GM21717 (cell line): ENCODE measurements at regions not wholly inside any gene's neighbourhood (a gene's known extent, or its start where the extent isn't known, plus 50 kb on each side); places are given as distances from the start of the nearest gene placed in this dataset.
"Not testable (repeated sequence)": the region's sequence is repeated elsewhere in the genome, so short reads cannot be mapped to it uniquely, and the experiment has no call there.

Experiments used
- ATAC-seq: cut with Tn5 transposase; IDR thresholded peaks from one replicate; pipeline ENCODE4 v1.9.1; 2021; ENCODE audit warnings: mild to moderate bottlenecking, moderate library complexity; ENCODE audit not compliant: unreplicated experiment

DNA sequence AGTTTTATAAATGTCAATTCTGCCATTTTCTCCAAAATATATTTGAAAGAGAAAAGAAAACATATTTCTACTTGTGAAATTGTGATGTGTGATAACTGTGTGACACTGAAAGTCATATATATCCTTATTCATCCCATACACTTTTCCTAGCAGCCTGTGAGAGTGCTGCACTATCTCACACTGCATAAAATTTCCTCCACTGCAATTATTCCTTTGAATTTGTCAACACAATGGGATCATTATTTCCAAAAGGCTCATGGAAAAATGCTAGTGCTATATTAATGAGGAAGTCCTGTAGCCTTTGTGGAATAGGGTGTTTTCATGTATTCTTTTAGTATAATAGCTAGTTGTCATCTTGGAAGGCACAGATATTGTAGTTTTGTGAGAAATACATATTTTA lies 504.1 kb downstream of the RPL10L start:
- ATAC-seq, result no peak

DNA sequence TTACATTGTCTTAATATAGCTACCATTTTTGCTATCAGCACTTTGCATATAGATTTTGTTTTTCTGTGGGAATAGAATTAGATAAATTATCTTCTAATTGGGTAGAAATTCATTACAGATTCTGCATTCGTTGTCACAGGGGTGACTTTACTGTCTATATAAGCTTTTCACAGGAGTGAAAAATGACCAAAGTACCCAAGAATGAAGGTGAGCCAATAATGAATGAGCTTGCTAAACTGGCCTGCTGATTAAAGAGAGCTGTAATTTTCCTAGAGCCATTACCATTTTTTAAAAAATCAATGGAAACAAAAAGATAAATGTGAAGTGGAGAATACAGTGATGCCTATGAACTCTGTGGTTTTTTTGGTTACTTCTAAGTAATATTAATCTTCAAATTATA lies 504.6 kb downstream of the RPL10L start:
- ATAC-seq, result no peak

DNA sequence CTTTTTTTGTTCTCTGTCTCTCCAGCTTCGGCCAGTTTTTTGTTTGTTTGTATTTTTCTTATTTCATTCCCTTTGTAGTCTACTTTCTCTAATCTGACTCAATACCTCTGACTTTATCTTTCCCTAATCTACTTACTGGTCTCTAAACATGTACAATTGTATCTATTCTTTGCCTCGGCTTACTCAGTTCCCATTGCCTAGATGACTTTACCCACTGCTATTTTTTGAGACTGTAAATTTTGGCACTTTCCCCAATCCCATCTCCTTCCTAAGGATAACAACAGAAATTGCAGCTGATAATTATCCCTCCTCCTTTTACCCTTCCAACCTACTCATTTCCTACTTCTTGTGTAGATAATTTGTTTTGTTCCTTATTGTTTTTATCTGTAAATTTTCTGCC lies 511.1 kb downstream of the RPL10L start:
- ATAC-seq, result no peak

DNA sequence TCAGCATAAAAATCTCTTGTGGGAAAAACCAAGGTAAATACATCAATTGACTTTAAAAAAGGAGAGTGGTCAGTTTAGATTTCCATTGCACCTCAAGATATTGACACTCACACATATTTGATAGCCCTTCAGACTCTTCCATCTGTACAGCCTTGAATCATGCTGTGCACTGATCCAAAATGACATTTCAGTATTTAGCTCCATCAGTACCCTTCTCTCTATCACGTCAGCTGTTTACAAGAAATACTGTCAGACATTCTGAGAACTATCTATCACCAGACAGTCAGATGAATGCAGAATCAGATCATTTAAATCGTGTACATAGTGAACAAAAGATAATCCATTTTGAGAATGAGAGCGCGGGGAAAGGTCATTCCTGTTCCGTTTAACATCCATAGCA lies 511.9 kb downstream of the RPL10L start:
- ATAC-seq, result no peak

DNA sequence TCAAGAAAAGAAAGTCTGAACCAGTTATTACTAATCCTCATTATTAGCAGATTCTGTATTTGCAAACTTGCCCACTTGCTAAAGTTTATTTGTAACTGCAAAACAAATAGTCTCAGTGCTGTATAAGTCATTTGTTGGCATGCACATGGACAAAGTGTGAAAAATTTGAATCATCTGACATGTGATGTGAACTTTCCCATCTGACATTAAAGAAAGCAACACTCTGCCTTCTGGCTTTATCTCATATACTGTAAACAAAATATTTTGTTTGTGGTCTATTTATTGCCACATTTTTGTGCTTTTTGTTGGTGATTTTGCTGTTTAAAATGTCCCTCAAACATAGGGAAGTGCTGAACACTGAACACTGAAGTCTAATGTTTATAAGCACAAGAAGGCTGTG lies 513.8 kb downstream of the RPL10L start:
- ATAC-seq, result no peak

DNA sequence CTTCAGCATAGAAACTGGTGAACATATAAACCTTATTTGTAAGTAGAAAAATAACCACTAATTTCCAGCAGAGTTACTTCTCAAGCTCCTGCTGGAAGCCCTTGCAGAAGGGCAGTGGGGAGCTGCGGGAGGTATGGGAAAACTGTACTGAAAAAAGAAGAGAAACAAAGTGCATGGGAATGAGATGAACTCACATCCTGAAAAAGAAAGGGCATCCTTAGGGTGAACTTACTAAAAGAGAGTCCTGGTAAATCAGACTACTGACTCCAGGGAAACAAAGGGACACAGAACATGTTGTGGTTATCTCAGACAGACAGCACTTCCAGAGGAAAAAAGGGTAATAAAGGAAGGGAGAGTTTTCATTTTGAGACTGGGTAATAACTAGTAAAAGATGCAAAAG lies 515.1 kb downstream of the RPL10L start:
- ATAC-seq, result no peak

DNA sequence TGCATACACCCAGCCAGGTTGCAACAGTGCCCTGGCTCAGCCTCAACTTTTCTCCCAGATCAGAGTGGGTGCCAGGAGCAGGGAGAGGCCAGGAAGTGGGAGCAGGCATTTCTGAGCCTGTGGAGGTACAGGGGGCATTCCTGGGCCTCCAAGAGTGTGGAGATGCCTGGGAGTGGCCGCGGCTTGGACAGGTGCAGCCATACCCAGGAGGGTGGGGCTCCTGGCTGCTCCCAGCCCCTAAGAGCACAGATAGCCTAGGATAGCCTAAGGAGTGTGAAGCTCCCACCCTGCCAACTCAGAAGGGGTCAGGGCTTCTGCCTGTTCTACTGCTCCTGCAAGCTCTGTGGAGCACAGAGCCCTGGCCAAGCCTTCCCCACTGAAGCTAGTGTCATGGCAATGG lies 543.4 kb downstream of the RPL10L start:
- no peak for ATAC-seq

DNA sequence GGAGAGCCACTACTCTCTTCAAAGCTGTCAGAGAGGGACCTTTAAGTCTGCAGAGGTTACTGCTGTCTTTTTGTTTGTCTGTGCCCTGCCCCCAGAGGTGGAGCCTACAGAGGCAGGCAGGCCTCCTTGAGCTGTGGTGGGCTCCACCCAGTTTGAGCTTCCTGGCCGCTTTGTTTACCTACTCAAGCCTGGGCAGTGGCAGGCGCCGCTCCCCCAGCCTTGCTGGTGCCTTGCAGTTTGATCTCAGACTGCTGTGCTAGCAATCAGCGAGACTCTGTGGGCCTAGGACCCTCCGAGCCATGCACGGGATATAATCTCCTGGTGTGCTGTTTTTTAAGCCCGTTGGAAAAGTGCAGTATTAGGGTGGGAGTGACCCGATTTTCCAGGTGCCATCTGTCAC lies 550.7 kb downstream of the RPL10L start:
- ATAC-seq, result not testable (repeated sequence)

DNA sequence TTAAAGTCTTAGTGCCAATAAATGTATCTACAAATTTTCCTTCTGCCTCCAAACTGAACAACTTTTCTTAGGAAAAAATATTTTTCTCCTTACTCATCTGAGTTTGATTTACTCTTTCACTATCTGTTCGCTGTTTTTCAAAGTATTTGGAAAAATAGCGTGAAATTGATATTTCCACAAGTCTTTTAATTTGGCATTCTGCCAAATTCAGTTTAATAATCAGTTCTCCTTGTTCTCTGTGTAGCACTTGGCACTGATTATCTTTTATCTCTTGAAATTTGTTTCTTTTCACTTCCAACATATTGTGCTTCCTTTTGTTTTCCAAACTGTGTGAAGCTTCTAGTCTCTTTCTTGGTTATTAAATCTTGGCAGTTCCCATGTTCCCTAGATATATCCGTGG lies 559.8 kb downstream of the RPL10L start:
- no peak for ATAC-seq

DNA sequence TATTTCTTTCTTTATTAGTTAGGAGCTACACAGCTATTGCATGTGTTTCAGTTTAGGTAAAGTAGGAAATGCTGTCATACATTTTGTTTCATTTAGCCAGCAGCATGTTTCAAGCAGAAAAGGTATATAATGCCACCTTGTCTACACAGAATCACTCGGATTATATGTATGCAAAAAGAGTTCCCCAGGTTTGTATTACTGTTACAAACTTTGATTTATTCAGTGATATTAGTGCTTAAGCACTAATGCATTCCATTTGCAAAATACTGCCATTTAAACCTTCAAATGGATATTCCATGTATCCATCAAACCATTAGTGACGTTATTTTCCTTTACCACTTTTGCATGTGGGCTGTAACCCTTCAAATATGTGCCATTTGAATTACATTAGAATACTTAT lies 564.0 kb downstream of the RPL10L start:
- ATAC-seq, result no peak

DNA sequence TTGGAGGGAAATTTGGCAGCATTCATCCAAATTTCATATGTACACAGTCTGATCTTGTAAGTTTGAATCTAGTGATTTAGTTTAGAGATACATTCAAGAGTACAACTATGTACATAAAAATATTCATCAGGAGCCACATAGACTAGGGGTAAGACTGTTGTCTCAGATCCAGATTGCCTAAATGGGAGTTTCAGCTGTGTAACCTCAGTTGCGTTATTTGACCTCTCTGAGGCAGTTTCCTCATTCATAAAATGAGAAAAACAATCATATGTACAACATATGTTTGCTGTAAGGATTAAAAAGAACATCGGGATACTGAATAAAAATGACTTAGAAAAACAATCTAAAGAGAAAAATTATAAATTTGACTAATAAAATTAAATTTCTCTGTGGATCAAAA lies 577.5 kb downstream of the RPL10L start:
- no peak for ATAC-seq

DNA sequence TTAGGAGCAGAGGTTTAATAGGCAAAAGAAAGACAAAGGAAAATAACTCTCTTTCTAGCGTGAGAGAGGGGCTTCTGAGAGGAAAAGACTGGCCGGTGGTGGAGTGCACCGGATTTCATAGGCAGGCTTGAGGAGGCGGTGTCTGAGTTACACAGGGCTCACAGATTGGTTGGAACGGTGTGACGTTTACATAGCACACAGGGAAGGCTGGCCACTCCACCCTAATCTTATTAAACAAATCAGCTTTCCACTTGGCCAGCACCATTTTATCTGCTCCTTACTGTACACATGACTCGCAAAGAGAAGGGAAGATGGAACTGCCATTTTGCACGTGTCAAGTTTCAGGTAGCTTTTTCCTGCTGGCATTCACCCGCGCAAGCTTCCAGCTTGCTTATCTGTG lies 587.7 kb downstream of the RPL10L start:
- ATAC-seq, result no peak

DNA sequence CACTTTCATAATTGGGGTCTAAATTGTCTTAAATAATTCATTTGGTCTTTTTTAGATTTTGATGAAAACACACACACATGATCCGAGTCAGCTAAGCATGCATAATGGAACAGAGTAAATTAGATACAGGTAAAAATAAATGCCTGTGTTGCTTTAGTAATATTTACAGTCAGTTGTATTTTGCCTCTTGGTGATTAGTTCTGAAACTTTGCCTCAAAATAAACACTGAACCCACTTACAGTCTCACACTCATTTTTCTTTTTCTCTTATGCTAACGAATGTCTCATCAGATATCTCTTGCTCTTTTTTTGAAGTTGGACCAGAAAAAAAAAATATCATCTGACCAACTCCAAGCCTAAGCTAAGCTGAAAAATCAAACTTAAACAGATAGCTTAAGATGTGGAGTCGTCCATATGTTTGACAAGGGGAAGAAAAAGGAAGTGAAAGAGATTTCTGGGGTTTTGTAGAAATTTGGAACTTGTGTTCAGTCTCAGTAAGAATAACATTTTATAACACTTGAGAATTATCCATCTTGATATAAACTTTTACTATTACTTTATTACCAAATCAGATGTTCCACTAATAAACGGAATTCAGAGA lies 592.5 kb downstream of the RPL10L start:
- ATAC-seq, result no peak

DNA sequence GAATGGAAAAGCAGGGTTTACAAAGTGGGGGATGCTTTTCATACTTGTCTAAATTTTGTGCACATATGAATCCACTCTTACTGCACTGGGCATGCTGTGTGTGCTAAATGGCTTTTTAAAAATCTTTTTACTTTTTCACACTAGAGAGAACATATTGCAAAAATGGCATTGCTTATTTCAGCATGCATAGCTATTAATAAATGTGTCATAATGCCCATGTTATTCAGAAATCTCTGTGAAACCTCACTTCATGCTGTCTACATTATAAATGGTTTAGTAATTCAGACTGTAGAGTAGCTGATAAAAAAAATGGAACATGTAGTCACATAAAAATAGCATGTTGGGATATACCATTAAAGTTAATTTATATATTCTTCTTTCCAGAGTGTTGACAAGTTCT lies 593.8 kb downstream of the RPL10L start:
- ATAC-seq, result no peak

DNA sequence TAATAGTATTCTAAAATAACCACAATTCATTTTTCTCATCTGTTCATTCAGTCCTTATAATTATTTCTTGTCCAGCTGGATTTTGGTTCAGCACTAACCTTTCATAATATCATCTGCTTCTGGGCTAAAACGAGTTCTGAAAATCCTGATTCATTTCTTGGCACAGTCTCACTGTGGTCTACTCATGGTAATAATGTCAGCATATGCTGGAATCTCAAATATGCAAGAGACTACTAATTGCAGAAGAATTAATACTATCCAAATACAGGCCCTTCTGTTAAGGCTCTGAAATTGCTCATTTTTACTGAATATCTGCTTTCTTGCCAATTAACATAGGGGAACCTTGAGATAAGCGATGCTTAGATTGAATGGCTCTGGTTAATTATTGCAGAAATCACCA lies 597.1 kb downstream of the RPL10L start:
- no peak for ATAC-seq

DNA sequence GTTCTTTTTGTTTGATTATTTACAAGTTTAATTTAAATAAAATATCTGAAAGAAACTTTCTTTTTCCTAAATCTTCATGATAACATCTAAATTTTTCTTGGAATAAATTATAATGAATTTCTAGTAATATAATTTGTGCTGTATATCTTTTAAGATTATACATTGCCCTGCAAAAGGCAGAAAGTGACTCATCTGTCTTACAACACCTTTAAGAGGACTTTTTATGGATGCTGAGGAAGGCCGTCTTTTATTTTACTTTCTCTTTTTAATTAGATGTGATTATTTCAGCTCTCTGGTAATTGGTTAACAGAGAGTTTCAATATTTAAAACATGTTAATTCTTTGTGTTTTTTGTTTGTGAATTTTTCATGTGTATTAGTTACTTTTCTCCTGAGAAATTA lies 598.4 kb downstream of the RPL10L start:
- ATAC-seq, result no peak

DNA sequence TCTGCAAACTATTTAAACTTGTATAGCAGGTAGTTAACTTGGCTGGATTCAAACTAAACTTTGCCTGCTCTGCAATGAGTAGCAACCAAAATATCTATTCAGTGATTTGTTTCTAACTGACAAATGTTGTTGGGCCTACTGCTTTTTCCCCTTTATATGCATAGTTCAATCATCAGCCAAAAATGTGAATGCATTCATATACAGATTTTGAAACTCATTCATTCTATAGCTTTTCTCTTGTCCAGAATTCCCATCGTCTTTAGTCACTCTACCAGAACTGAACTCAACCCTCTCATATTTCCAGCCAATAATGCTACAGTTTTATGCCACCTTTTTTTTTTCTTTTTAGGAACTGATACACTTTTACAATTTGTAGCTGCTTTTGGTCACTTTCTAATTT lies 599.8 kb downstream of the RPL10L start:
- no peak for ATAC-seq

DNA sequence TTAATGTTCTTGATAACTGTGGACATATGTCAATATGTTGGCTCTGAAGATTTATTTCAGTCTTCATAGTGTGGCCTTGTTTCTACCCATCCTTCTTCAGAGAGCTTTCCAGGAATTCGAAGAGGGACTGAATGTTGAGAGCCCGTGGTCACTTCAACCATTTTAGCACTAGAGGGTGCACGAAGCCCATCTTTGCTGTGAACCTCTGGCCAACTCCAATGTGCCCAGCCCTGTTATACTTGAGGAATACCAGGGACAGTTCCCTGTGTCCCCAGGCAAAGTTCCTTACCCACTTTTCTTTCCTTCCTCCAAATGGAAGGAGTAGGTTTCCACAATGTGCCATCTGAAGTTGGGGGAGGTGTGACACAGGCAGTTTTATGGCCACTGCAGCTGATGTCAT lies 603.5 kb downstream of the RPL10L start:
- no peak for ATAC-seq

DNA sequence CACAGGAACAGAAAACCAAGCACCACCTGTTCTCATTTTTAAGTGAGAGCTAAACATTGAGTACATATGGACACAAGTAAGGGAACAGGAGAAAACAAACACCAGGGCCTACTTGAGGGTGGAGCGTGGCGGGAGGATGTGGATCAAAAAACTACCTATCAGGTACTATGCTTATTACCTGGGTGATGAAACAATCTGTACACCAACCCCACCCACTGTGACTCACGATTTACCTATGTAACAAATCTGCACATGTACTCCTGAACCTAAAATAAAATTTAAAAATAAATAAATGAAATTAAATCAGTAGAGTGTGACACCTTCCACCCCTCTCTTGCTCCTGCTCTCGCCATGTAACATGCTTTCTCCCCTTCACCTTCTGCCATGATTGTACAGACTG lies 615.5 kb downstream of the RPL10L start:
- ATAC-seq, result no peak

DNA sequence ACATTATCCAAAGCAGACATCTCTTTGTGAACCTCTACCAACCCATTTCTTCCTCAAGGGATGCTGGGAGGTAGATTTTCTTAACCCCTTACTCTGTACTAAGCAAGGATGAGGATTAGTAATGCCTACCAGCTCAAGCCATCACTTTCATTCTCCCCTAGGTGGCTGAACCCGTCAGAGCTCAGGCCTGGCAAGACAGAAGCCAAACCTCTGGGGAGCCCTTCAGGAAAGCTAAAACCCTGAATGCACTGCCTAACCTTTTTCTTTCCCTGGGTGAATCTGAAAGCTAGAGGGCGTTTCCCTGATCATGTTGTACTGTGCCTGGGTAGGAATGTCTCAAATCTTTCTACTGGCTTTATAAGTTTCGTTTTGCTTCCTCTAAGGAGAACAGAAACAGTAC lies 617.3 kb downstream of the RPL10L start:
- ATAC-seq, result no peak

DNA sequence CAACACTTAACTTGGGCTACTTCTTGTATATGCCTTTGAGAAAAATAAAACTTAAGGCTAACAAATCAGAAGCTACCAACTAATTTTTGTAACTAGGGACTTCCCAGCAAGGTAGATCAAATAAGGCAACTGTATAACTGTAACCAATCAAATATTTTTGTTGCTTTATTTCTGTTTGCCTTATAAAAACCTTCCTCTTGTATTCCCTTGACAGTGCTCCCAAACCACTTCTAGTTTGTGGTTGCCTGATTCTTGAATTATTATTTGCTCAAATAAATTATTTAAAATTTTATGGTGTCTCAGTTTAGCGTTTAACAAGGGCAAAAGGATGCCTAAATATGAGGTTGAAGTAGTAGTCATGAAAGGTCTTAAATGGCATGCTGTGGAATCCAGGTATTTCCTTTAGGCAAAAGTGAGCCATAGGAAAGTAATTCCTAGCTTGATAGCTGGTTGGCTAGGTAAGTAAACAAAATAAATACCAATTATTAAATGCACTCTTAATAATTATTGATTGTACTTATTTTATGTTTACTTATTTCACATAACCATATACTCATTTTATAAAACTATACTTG lies 632.6 kb downstream of the RPL10L start:
- no peak for ATAC-seq

DNA sequence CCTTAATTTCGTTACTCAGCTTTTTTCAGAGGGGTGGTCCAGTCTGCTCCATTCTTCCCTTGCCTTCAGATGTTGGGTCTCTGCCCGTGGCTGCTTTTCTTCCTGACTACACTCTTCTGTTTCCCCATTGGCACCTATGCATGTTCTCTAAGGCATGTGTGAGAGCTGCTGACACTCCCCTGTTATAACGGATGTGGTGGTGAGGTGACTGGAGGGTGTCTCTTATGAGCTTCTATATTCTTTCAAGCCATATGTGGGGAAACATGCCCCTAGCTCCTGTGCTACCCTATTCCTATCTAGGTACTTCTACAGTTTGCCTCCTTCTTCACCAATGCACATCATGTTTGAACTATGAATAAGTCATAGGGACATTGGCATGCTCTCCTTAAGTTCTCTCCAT lies 643.2 kb downstream of the RPL10L start:
- ATAC-seq, result no peak

DNA sequence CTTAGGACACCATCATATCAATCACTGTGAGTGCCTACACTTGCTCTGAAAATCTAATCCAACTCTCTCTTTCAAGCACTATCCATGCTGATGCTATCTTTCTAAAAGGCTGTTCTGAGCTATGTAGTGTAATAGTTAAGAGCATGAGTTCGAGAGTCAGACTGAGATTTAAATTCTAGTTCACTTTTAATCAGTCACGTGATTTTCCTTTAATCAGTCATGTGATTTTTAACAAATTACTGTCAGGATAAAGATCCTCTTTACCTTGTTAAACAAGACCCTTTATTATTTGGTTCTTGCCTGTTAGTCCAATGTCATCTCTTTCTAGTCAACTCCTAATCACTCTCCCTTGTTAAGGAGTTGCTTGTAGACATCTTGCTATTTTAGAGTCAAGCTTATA lies 653.0 kb downstream of the RPL10L start:
- ATAC-seq, result no peak
